GM18909 (cell line): ENCODE measurements at regions not wholly inside any gene's neighbourhood (a gene's known extent, or its start where the extent isn't known, plus 50 kb on each side); places are given as distances from the start of the nearest gene placed in this dataset.
"Not testable (repeated sequence)": the region's sequence is repeated elsewhere in the genome, so short reads cannot be mapped to it uniquely, and the experiment has no call there.

Experiments
- ATAC-seq: cut with Tn5 transposase; IDR thresholded peaks from one replicate; pipeline ENCODE4 v1.9.1; 2021; ENCODE audit warnings: mild to moderate bottlenecking; ENCODE audit not compliant: unreplicated experiment, poor library complexity

DNA sequence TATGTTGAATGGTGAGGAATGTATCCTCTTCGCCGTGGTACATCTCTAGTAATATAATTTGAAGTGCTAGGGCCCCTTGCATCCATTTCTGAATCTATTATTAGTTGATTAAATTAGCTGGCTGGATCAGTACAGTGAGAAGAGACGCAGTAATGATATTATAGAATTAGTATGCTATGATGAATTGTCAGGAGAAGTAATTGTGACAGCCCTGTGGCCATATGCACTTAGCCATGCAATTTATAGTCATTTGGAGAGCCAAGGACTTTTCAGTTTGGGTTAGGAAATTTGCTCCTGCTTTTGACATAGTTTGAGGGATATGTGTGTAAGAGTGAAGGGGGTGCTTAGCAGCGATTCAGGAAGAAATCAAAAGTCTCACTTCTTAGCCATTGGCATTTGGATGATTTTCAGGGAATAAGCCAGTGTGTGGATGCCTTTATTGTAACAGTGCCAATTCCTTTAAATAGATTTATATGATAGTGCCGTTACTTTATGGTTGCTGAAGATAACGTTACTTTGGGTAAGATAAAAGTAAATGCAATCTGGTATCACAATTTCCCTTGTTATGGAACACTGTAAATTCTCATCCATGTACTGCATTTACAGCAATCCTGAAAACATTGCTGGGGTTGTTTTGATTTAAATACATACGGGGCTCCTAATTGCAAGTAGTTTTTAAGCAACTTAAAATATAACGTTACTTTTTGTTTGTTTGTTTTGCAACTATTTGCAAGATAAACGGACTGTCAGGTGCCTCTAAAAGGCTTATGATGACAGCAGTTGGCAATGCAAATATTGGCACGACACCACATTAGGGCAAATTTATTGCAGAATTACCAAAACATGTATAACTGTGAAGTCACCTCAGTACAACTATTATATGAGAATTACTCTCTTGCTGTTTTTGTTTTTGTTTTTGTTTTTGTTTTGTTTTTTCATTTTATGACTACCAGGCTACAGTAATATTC is 875.4 kb upstream of the WWC1 start:
- no peak for ATAC-seq

DNA sequence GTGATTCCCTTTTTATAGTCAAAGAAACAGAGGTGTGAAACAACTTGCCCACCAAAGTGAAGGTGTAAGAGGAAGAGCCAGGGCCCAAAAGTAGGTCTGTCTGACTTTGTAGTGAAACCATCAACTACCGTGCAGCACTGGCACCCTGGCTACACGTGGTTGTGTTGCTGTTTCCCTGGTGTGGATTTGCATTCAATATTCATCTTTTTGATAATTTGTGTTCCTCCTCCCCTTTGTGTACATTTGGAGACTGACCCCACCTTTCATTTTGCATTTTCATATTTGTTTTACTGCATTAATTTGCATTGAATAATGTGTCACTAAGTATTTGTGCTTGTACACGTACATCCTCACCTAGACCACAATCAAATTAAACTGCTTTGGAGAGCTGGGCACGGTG is 873.8 kb upstream of the WWC1 start:
- no peak for ATAC-seq

DNA sequence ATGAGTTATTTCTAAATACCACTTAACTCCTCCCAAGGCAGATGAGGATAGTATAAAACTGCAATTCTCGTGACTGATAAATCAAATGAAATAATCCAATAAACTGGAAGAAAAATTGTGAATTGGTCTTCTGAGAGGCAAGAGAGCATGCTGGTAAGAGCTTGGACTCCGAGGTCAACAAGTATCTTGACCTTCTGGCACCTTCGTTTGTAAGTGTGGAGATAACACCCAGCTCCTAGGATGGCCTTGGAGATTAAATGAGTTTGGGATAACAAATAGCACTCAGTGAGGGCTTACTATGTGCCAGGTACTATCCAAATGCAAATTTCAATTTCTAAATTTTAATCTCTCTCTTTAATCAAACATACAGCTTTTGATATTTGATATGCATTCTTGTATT is 866.3 kb upstream of the WWC1 start:
- ATAC-seq = no peak

DNA sequence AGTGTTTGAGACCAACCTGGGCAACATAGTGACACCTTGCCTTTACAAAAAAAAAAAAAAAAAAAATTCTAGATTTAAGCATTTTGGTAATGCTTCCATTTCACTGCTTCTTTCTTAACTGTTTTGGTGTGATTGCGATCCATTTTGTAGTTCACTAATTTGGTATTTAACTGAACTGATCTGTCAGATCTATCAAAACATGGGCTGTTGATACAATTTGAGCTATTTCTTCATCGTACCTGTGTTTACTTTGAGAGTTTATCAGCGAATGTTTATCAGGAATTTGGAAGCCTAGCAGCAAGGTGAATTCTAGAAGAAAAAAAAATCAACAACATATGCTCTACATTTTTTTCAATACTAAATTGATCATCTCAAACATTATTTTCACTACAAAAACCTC is 864.9 kb upstream of the WWC1 start:
- ATAC-seq = no peak

DNA sequence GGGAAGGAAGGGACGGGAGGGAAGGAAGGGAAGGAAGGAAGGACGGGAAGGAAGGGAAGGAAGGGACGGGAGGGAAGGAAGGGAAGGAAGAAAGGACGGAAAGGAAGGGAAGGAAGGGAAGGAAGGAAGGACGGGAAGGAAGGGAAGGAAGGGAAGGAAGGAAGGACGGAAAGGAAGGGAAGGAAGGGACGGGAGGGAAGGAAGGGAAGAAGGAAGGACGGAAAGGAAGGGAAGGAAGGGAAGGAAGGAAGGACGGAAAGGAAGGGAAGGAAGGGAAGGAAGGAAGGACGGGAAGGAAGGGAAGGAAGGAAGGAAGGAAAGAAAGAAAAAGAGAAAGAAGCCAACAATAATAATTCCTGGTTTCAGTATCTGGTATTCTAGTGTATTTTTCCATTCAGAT is 863.8 kb upstream of the WWC1 start:
- not testable (repeated sequence) for ATAC-seq

DNA sequence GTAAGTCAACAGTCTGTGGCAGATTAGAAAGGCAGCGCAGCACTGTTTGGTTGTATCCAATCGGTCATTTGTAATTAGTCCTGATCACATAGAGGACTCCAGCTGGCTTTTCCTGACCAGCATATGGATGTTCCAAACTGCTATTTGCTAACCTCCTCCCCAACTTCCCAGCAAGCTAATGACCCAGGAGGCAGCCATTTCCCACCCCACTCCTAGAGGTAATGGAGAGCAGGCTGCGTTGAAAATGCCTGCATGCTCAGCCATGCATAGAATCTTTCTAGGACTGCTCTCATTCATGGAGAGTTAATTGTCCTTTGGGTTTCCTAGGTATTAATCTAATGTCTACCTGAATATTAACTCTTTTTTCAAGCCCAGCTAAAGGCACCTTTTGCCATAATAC is 850.6 kb upstream of the WWC1 start:
- no peak for ATAC-seq

DNA sequence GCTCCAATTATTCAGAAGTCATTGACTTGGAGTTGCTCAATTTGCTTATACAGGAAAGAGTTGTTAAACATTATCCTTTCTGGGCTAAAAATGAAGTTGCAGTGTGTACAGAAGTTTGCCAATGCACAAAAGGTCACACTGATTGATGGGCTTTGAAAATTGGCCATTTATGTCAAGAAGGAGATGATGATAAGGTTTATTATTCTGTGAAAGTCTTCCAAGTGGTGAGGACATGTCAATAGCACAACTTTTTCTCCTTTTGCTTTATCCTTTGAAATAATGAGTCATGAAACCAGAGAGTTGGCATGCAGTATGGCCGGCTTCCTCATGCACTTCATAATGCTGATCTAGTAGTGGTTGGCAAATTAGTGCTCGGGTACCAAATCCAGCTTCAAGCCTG is 848.5 kb upstream of the WWC1 start:
- no peak for ATAC-seq

DNA sequence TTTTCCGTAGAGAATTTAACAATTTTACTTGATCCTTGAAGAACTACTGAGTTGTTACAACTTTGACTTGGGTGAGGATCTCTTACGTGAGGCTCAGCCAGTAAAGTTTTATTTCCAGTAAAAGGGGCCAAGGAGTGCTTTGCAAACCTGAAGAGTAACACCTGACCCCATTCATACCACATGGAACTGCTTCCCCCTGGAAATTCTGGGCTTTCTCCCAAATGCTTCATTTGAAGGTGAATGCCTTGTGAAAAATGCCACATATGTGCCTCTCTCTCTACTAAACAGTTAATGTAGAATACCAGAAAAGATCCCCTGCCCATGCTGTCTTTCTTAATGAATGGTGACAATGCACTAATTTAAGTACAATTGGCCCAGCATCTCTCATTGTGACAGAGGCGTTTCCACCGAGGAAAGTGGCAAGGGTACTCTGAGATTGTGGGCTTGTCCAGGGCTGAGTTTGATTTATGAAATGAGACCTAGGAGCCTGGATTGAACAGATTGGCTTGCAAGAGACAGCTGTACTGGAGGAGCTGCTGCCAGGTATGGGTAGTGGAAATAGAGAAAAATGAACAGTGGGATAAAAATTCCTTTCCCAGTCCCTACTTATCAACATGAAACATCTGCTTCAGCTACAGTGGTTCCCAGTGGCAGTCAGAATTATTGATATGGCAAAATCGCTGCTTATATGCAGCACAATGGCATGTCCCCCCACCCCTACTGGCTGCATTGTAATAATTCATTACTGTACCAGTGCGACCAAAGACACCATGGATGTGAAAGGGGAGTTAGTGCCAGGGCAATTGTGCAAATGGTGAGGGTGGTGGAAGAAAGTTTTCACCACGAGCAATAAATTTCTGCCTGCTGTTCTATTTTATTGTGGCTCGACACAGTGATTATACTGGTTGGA is 843.7 kb upstream of the WWC1 start:
- no peak for ATAC-seq

DNA sequence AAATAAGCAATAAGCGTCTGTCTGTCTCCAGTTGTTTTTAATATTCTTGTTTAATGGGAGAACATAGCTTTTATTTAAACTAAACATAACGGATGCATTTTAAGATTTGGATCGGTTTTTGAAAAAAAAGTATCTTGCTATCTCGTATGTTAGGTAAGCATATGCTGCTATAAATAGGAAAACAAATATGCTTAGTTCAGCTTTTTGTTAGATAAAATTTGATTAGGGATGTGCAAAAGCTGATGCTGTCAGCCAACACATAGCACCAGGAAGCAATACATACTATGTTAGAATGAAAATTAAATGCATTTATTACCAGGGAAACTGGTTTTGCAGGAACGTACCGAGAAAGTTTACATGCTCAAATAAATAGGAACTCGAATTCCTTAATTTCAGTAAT is 843.1 kb upstream of the WWC1 start:
- no peak for ATAC-seq

DNA sequence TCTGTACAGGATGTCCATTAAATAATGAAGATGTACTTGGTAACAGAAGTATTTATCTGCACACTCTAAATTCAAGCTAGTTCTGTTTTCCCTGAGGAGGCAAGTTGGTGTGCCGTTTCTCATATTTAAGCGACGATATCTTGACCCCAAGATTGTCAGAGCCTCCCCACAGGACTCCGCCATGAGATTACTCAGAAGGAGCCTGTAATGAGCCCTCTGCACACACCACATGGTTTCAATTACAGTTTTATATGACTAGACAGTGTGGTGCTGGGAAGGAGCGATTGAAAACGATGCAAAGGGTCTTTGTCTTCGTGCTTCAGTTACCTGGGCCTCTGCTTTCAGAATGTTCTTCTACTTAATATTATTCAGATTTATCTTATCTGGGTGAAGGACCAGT is 840.4 kb upstream of the WWC1 start:
- ATAC-seq = no peak

DNA sequence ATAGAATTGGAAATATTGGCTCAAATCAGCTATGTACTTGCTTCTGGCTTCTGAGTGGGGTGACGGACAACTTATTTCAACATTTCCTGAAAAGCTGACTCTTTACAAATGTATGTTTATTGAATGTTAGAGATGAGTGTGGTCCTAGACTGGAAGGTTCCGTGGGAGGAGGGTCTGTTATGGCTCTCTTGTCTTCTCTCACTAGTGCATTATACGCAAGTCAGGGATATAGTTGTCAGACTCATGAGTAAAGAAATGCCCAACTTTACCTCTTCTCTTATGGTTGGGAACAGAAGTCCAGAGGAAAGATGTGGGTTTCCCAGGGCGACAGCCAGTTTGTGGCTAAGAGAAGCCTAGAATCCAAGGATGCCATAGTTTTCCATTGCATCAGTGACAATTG is 839.3 kb upstream of the WWC1 start:
- no peak for ATAC-seq

DNA sequence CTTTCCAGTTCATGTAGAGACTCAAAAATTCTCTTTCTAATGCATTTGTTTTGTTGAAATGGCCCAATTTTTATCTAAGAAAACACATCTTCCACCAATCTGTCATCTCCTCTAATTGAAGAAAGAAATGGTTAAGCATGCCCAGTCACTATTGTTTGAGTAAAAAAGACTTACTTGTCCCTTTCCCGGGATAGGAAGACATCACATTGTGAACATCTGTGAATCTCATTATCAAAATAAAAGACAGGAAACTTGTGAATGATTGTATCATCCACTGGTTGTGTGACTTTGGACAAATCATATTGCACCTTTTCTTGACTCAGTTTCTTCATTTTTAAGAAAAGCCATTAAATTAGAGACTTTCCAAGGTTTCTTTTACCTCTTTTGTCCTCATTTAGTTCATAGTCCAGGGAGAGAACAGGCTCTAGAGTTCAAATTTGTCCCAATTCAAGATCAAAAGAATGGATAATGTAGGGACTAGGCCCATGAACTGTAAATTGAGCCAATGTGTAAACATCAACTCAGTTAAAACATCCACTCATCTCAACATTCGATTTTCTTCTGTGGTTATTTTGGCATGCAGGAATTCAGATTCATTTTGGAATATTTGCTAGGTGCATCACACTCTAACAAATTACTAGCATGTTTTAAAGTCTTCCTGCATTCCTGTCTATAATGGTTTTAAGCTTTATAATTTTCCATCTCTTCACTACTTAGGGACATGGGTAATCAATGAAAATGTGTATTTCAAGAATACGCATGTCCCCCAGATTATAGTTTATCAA is 838.0 kb upstream of the WWC1 start:
- ATAC-seq = no peak

DNA sequence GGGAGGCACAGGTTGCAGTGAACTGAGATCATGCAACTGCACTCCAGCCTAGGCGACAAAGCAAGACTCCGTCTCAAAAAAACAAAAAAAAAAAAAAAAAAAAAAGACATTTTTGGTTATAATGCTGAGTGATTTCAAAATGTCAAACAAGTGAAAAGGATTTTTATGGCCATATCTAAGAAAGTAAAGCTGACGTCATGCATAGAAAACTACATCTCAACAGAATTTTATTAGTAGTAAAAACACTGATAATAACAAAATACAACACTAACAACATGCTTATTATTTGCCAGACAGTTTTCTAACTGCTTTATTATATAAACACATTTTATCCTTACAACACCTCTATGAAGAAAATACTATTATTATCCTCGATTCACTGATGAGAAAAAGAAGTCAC is 833.0 kb upstream of the WWC1 start:
- ATAC-seq = no peak

DNA sequence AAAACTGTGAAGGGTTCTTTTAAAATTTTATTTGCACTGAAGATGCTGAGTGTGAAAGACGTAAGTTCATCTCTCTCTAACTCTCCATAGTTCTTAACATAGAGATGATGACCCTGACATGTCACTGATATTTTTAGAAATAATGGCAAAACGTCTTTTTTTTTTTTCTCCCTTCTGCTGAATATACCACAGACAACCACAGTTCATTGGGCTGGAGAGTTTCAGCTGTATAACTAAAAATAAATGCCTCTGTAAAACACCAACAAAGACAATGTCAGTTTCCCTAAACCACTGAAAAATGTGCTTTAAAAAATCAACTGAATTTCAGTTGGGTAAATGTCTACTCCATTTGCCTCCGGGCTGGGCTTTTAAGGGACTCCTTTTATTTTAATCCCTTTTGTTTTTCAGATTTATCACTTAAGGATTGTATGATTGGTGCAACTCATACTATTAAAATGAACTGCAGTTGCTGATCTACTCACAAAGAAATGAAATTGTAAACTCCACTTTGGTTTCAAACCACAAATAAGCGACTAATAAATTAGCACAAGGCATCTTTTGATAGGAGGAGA is 830.9 kb upstream of the WWC1 start:
- ATAC-seq = no peak

DNA sequence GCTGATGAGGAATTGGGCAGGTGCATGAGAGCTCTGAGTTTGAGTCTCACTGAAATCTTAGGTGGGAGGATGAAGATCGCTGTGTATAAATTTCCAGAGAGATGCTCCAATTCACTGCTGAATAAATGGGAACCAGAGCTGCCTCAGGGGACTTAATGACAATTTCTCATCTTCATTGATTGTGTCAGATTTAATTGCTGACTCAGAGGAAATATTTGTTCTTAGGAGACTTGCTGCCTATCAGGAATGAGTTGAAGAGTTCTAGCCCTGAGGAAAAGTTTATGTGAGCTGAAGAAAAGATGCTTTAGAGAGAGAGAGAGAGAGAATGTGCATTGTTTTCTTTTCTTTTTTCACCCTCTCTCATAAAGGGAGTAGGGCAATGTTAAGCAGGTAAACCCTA is 827.5 kb upstream of the WWC1 start:
- ATAC-seq = no peak

DNA sequence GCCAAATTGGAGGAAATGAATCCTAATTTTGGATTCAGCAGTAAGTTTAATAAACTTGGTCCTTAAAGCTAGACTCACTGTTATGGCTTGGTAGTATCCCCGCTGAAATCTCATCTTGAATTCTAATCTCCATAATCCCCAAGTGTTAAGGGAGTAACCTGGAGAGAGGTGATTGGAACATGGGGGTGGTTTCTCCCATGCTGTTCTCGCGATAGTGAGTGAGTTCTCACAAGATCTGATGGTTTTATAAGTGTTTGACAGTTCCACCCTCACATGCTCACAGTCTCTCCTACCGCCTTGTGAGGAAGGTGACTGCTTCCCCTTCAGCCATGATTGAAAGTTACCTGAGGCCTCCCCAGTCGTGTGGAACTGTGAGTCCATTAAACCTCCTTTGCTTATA is 824.5 kb upstream of the WWC1 start:
- ATAC-seq = no peak

DNA sequence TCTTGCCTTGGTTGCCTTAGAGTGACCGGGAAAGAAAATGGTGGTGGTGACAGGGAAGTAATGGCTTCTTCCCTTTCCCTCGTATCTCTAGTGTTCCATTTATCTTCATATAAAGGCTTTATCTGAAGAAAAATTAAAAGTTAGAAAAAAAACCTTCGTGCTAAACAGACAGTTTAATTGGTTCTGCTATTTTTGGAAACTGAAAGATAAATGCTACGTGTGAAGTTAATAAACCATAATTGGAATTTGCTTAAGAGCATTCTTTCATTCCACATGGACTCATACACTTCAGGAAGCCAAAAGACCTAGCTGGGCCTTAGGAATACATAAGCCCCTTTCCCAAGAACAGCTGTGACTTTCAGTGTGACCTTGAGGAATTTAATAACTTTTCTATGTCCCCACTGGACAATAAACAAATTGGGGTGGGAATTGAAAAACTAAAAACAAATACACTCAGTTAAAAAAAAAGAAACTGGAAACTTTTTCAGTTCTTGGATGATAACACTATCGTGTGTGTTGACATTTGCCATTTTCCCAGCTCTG is 818.8 kb upstream of the WWC1 start:
- no peak for ATAC-seq

DNA sequence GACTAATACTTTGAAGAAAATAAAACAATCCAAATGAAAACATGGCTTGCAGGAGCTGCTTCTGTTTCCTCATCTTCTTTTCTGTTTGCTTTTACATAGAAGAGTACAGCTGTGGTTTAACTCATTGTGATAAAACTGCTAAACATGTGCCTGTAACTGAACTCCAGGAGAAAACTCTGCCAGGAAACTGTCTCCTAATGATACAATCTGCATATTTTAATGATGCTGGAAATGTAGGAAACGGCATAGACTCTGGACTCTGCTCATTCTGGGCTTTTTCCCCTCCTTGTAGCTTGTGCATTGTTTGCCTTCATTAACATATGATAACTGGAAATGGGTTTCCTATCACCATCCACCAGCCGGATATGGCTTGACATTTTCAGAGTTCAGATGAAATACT is 813.3 kb upstream of the WWC1 start:
- ATAC-seq = no peak

DNA sequence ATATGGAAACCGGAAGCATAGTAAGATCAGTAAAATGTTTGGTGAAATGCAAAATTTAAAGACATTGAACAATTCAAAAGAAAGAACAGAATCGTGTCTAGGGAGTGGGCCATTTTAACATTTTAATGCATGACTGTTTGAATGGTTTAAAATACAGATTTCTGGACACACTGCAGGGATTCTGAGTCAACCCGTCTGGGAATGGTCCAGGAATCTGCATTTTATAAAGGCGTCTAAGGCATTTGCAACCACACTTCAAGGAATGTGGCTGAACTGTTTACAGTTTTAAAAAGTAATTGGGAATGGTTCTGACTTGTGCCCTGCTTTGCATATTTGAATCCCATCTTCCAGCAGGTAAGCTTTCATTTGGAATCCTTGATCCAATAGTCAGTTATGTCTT is 811.7 kb upstream of the WWC1 start:
- no peak for ATAC-seq

DNA sequence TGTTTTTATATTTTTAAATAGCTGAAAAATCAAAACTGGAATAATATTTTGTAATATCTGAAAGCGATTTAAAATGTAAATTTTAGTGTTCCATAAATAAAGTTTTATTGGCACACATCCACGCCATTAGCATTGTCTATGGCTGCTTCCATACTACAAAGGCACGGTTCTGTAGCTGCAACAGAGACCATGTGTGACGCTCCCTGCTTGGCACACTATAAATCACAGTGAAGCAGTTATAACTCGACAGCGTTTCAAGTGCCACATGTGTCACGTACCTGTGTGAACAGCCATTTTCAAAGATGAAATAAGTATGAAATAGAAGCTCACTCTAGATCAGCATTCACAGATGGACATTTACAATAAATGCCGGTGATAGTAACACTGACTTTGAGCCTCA is 810.1 kb upstream of the WWC1 start:
- ATAC-seq = no peak
